GM19397 (cell line): ENCODE measurements at regions not wholly inside any gene's neighbourhood (a gene's known extent, or its start where the extent isn't known, plus 50 kb on each side); places are given as distances from the start of the nearest gene placed in this dataset.

ENCODE experiments used
- ATAC-seq: cut with Tn5 transposase; IDR thresholded peaks from one replicate; pipeline ENCODE4 v1.9.1; 2021; ENCODE audit warnings: mild to moderate bottlenecking, moderate library complexity; ENCODE audit not compliant: unreplicated experiment

- ATAC-seq: no peak
Measured at GRCh38 chr12:24561882-24562770, 386.8 kb downstream of the BCAT1 start.

GRCh38 chr12:24561411-24561871, 387.5 kb downstream of the BCAT1 start:
- ATAC-seq: no peak

GRCh38 chr12:24560831-24561271, 388.1 kb downstream of the BCAT1 start:
- no peak for ATAC-seq

- no peak for ATAC-seq
Measured at GRCh38 chr12:24560192-24560775, 388.6 kb downstream of the BCAT1 start.

- ATAC-seq: no peak
Measured at GRCh38 chr12:24557738-24558137, 391.2 kb downstream of the BCAT1 start.

GRCh38 chr12:24555730-24556129, 393.2 kb downstream of the BCAT1 start:
- no peak for ATAC-seq

- ATAC-seq: no peak
Measured at GRCh38 chr12:24554612-24555295, 394.1 kb downstream of the BCAT1 start.

GRCh38 chr12:24553259-24553658, 395.6 kb downstream of the BCAT1 start:
- no peak for ATAC-seq

- ATAC-seq: no peak
Measured at GRCh38 chr12:24551163-24551786, 397.6 kb downstream of the BCAT1 start.

- no peak for ATAC-seq
Measured at GRCh38 chr12:24550609-24551008, 398.3 kb downstream of the BCAT1 start.

GRCh38 chr12:24546661-24547060, 402.2 kb downstream of the BCAT1 start:
- ATAC-seq: no peak

GRCh38 chr12:24546084-24546483, 402.8 kb downstream of the BCAT1 start:
- ATAC-seq: no peak

GRCh38 chr12:24544368-24544767, 404.5 kb downstream of the BCAT1 start:
- ATAC-seq: no peak

GRCh38 chr12:24541193-24541871, 407.6 kb downstream of the BCAT1 start:
- no peak for ATAC-seq

- ATAC-seq: no peak
Measured at GRCh38 chr12:24539646-24540045, 409.3 kb downstream of the BCAT1 start.

GRCh38 chr12:24537083-24537860, 411.6 kb downstream of the BCAT1 start:
- no peak for ATAC-seq

- ATAC-seq: no peak
Measured at GRCh38 chr12:24535334-24536069, 413.4 kb downstream of the BCAT1 start.

GRCh38 chr12:24534622-24535021, 414.3 kb downstream of the BCAT1 start:
- no peak for ATAC-seq

- no peak for ATAC-seq
Measured at GRCh38 chr12:24533716-24534352, 415.1 kb downstream of the BCAT1 start.
